Neural cell (in vitro differentiated cells): ENCODE measurements at regions not wholly inside any gene's neighbourhood (a gene's known extent, or its start where the extent isn't known, plus 50 kb on each side); places are given as distances from the start of the nearest gene placed in this dataset.

Experiments
- H2AFZ ChIP-seq: fragments of 200-600, 300-800 bp; sonication (generic), shearing (Covaris generic); 2 replicates; pipeline ENCODE4 v1.6.0; 2014; ENCODE audit warnings: low read depth, mild to moderate bottlenecking, antibody characterized with exemption, low read length, moderate library complexity
- H3F3A ChIP-seq: fragments of 200-600 bp; shearing (Covaris generic); 2 replicates; pipeline ENCODE4 v1.6.1; 2016; ENCODE audit warnings: mild to moderate bottlenecking, moderate library complexity, mixed read lengths, antibody characterized with exemption, low read length; ENCODE audit not compliant: insufficient read depth, poor library complexity, severe bottlenecking
- H3K27ac ChIP-seq: fragments of 200-600, 300-800 bp; sonication (generic), shearing (Covaris generic); 2 replicates; pipeline ENCODE4 v1.5.1; 2014; ENCODE audit warnings: mild to moderate bottlenecking, low read length, moderate library complexity
- H3K27me3 ChIP-seq: fragments of 300-800, 200-600 bp; sonication (generic), shearing (Covaris generic); 2 replicates; pipeline ENCODE4 v1.6.0; 2014; ENCODE audit warnings: mild to moderate bottlenecking, low read depth, low read length, moderate library complexity; ENCODE audit not compliant: insufficient read depth
- H3K36me3 ChIP-seq: fragments of 300-800, 200-600 bp; sonication (generic), shearing (Covaris generic); 2 replicates; pipeline ENCODE4 v1.5.1; 2014; ENCODE audit warnings: mild to moderate bottlenecking, antibody characterized with exemption, low read length, moderate library complexity; ENCODE audit not compliant: insufficient read depth
- H3K4me2 ChIP-seq: fragments of 300-800, 200-600 bp; sonication (generic), shearing (Covaris generic); 2 replicates; pipeline ENCODE4 v1.6.0; 2014; ENCODE audit warnings: mild to moderate bottlenecking, low read length
- H3K4me3 ChIP-seq: fragments of 300-800, 200-600 bp; sonication (generic), shearing (Covaris generic); 2 replicates; pipeline ENCODE4 v1.5.1; 2014; ENCODE audit warnings: mild to moderate bottlenecking, low read length, moderate library complexity
- H3K79me2 ChIP-seq: fragments of 200-600 bp; shearing (Covaris generic); replicated peaks from 2 replicates; pipeline ENCODE4 v1.6.0; 2014; ENCODE audit warnings: mild to moderate bottlenecking, low read length, moderate library complexity; ENCODE audit not compliant: insufficient read depth
- H3K9ac ChIP-seq: fragments of 300-800, 200-600 bp; sonication (generic), shearing (Covaris generic); 2 replicates; pipeline ENCODE4 v1.6.1; 2016; ENCODE audit warnings: mild to moderate bottlenecking, low read length, mixed read lengths
- H3K9me2 ChIP-seq: fragments of 200-600 bp; shearing (Covaris generic); 2 replicates; pipeline ENCODE4 v1.6.1; 2016; ENCODE audit warnings: mild to moderate bottlenecking, low read length, mixed read lengths; ENCODE audit not compliant: insufficient read depth
- H3K9me3 ChIP-seq: fragments of 200-600, 300-800 bp; sonication (generic), shearing (Covaris generic); 2 replicates; pipeline ENCODE4 v1.6.1; 2016; ENCODE audit warnings: mild to moderate bottlenecking, mixed run types, low read length, moderate library complexity, mixed read lengths
- H4K20me1 ChIP-seq: fragments of 200-600 bp; shearing (Covaris generic); 2 replicates; pipeline ENCODE4 v1.6.1; 2016; ENCODE audit warnings: mild to moderate bottlenecking, mixed run types; ENCODE audit not compliant: insufficient read depth
- CTCF ChIP-seq: fragments of 450-650 bp; IDR thresholded peaks from 2 replicates; pipeline ENCODE4 v1.5.1; 2014; ENCODE audit warnings: antibody characterized with exemption, mild to moderate bottlenecking, moderate library complexity; ENCODE audit not compliant: poor library complexity, severe bottlenecking
- EP300 ChIP-seq: fragments of 450-650 bp; conservative IDR thresholded peaks from 2 replicates; pipeline ENCODE4 v1.6.1; 2014; ENCODE audit warnings: antibody characterized with exemption, mild to moderate bottlenecking, moderate library complexity; ENCODE audit not compliant: poor library complexity, severe bottlenecking
- EZH2 ChIP-seq: fragments of 200-600, 300-800 bp; shearing (Covaris generic), sonication (generic); IDR thresholded peaks from 2 replicates; pipeline ENCODE4 v1.6.1; 2014; ENCODE audit warnings: antibody characterized with exemption, low read length, borderline replicate concordance, mild to moderate bottlenecking; ENCODE audit not compliant: insufficient read depth, poor library complexity, severe bottlenecking
- MXI1 ChIP-seq: fragments of 450-650 bp; conservative IDR thresholded peaks from 2 replicates; pipeline ENCODE4 v1.6.1; 2014; ENCODE audit warnings: antibody characterized with exemption, mild to moderate bottlenecking; ENCODE audit not compliant: poor library complexity, severe bottlenecking
- POLR2AphosphoS5 ChIP-seq: IDR thresholded peaks from 2 replicates; pipeline ENCODE4 v1.6.1; 2012
- RAD21 ChIP-seq: fragments of 450-650 bp; conservative IDR thresholded peaks from 2 replicates; pipeline ENCODE4 v1.6.1; 2014; ENCODE audit warnings: antibody characterized with exemption, mild to moderate bottlenecking, moderate library complexity
- SMC3 ChIP-seq: fragments of 450-650 bp; conservative IDR thresholded peaks from 2 replicates; pipeline ENCODE4 v1.6.1; 2014; ENCODE audit warnings: antibody characterized with exemption, mild to moderate bottlenecking, moderate library complexity; ENCODE audit not compliant: poor library complexity
- TAF1 ChIP-seq: IDR thresholded peaks from 2 replicates; pipeline ENCODE4 v1.6.1; 2012; ENCODE audit warnings: low read depth
- TF ChIP-seq, protein P1 (sequence below): IDR thresholded peaks from 2 replicates; pipeline ENCODE4 v1.6.1; 2012; ENCODE audit warnings: borderline replicate concordance

GRCh38 chr6:27752038-27752885 lies 159.9 kb downstream of the OR2B2 start:
- peak overlapping the region; percentile 64 for H3K9ac ChIP-seq
- H3K4me3 ChIP-seq = peak overlapping the region; percentile 75
- peak overlapping the region; percentile 58 for H3K4me2 ChIP-seq
- H2AFZ ChIP-seq = peak overlapping the region; percentile 62
- no peaks in the 10 kb centered on the region for H3K9me3 ChIP-seq
- no peaks in the 10 kb centered on the region for H3K27me3 ChIP-seq
- H3K36me3 ChIP-seq = no peaks in the 10 kb centered on the region
- H3K27ac ChIP-seq = no peak overlapping the region
- no peaks in the 10 kb centered on the region for H4K20me1 ChIP-seq
- no peaks in the 10 kb centered on the region for H3F3A ChIP-seq
- no peaks in the 10 kb centered on the region for H3K79me2 ChIP-seq
- H3K9me2 ChIP-seq = no peaks in the 10 kb centered on the region
- TF ChIP-seq EZH2 = no peak
- peak; percentile 73 for TF ChIP-seq SMC3
- peak; percentile 81 for TF ChIP-seq RAD21
- TF ChIP-seq CTCF = peak; percentile 93

DNA sequence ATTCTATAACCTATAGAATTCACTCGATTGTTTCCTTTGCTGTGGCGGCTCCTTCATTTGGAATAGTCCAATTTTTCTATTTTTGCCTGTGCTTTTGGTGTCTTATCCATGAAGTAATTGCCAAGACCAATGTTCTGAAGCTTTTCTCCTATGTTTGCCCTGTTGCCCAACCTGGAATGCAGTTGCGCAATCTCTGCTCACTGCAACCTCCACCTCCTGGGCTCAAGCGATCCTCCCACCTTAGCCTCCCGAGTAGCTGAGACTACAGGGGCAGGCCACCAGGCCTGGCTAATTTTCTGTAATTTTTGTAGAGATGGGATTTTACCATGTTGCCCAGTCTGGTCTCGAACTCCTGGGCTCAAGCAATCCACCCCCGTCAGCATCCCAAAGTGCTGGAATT lies 163.5 kb downstream of the OR2B2 start:
- Histone ChIP-seq H3K4me3 (no peak overlapping the region), H3K27me3 (peaks cover 8% of the 10 kb centered on the region), H3F3A (no peaks in the 10 kb centered on the region), H4K20me1 (no peaks in the 10 kb centered on the region), H3K9me2 (no peaks in the 10 kb centered on the region), H3K9ac (no peak overlapping the region), H3K36me3 (no peaks in the 10 kb centered on the region), H3K9me3 (no peaks in the 10 kb centered on the region), H2AFZ (no peak overlapping the region), H3K79me2 (no peaks in the 10 kb centered on the region), H3K27ac (no peak overlapping the region), H3K4me2 (no peak overlapping the region)
- no peak for TF ChIP-seq MXI1
- no peak for TF ChIP-seq CTCF
- no peak for TF ChIP-seq SMC3
- no peak for TF ChIP-seq EZH2
- no peak for TF ChIP-seq RAD21
- TF ChIP-seq EP300 = no peak
- no peak for TF ChIP-seq POLR2AphosphoS5
- no peak for TF ChIP-seq TAF1
- TF ChIP-seq, protein P1, sequence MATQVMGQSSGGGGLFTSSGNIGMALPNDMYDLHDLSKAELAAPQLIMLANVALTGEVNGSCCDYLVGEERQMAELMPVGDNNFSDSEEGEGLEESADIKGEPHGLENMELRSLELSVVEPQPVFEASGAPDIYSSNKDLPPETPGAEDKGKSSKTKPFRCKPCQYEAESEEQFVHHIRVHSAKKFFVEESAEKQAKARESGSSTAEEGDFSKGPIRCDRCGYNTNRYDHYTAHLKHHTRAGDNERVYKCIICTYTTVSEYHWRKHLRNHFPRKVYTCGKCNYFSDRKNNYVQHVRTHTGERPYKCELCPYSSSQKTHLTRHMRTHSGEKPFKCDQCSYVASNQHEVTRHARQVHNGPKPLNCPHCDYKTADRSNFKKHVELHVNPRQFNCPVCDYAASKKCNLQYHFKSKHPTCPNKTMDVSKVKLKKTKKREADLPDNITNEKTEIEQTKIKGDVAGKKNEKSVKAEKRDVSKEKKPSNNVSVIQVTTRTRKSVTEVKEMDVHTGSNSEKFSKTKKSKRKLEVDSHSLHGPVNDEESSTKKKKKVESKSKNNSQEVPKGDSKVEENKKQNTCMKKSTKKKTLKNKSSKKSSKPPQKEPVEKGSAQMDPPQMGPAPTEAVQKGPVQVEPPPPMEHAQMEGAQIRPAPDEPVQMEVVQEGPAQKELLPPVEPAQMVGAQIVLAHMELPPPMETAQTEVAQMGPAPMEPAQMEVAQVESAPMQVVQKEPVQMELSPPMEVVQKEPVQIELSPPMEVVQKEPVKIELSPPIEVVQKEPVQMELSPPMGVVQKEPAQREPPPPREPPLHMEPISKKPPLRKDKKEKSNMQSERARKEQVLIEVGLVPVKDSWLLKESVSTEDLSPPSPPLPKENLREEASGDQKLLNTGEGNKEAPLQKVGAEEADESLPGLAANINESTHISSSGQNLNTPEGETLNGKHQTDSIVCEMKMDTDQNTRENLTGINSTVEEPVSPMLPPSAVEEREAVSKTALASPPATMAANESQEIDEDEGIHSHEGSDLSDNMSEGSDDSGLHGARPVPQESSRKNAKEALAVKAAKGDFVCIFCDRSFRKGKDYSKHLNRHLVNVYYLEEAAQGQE = no peak
